ENCODE measurements at regions not wholly inside any gene's neighbourhood (a gene's known extent, or its start where the extent isn't known, plus 50 kb on each side); places are given as distances from the start of the nearest gene placed in this dataset.

GRCh38 chr5:166994226-166994625, 1297.2 kb upstream of the WWC1 start:
- TF ChIP-seq, protein P1, sequence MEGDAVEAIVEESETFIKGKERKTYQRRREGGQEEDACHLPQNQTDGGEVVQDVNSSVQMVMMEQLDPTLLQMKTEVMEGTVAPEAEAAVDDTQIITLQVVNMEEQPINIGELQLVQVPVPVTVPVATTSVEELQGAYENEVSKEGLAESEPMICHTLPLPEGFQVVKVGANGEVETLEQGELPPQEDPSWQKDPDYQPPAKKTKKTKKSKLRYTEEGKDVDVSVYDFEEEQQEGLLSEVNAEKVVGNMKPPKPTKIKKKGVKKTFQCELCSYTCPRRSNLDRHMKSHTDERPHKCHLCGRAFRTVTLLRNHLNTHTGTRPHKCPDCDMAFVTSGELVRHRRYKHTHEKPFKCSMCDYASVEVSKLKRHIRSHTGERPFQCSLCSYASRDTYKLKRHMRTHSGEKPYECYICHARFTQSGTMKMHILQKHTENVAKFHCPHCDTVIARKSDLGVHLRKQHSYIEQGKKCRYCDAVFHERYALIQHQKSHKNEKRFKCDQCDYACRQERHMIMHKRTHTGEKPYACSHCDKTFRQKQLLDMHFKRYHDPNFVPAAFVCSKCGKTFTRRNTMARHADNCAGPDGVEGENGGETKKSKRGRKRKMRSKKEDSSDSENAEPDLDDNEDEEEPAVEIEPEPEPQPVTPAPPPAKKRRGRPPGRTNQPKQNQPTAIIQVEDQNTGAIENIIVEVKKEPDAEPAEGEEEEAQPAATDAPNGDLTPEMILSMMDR (IDR thresholded peaks at IDR 0.05; ENCODE audit: poor library complexity, severe bottlenecking), result no peak
- TF ChIP-seq EP300 (conservative IDR thresholded peaks at IDR 0.05; ENCODE audit: poor library complexity, severe bottlenecking) (no peak), SMC3 (conservative IDR thresholded peaks at IDR 0.05; ENCODE audit: poor library complexity) (no peak), RAD21 (conservative IDR thresholded peaks at IDR 0.05) (no peak), MXI1 (conservative IDR thresholded peaks at IDR 0.05; ENCODE audit: poor library complexity, severe bottlenecking) (no peak), POLR2AphosphoS5 (IDR thresholded peaks at IDR 0.05) (no peak), TAF1 (IDR thresholded peaks at IDR 0.05; ENCODE audit: low read depth) (no peak)
- no peaks in the 10 kb centered on the region for H3K36me3 ChIP-seq (ENCODE audit: insufficient read depth, low read length)
- no peak overlapping the region for H3K4me3 ChIP-seq (ENCODE audit: low read length)
- no peak overlapping the region for H3K9ac ChIP-seq (ENCODE audit: low read length)
- no peaks in the 10 kb centered on the region for H3K27me3 ChIP-seq (ENCODE audit: insufficient read depth, low read depth, low read length)
- H3K4me2 ChIP-seq (ENCODE audit: low read length), result no peak overlapping the region
- H3F3A ChIP-seq (ENCODE audit: insufficient read depth, low read length, poor library complexity, severe bottlenecking), result no peaks in the 10 kb centered on the region
- no peak overlapping the region for H3K27ac ChIP-seq (ENCODE audit: low read length)
- H3K79me2 ChIP-seq (replicated peaks; ENCODE audit: insufficient read depth, low read length), result no peaks in the 10 kb centered on the region
- H2AFZ ChIP-seq (ENCODE audit: low read depth, low read length), result no peak overlapping the region
- no peaks in the 10 kb centered on the region for H3K9me3 ChIP-seq (ENCODE audit: low read length)
- no peaks in the 10 kb centered on the region for H3K9me2 ChIP-seq (ENCODE audit: insufficient read depth, low read length)
- H4K20me1 ChIP-seq (ENCODE audit: insufficient read depth), result no peaks in the 10 kb centered on the region

DNA sequence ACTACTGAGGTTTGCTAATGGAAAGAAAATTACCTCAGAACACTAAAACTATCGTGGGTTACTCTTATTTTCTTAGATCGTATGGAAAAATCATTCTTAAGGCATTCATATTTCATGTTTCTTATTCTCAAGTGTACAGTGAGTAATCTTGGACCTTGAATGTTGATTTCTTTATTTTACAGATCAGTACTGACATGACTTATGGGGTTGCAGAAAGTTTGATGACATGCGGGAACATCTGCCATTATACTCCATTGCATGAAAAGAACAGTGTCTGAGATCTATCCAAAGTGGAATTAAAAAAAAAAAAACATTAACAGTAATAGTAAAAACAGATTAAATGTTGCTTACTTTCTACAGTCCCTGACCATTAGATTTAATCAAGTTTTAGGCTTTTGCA, 1290.2 kb upstream of the WWC1 start:
- no peak overlapping the region for H2AFZ ChIP-seq (ENCODE audit: low read depth, low read length)
- no peaks in the 10 kb centered on the region for H3K9me2 ChIP-seq (ENCODE audit: insufficient read depth, low read length)
- H3K36me3 ChIP-seq (ENCODE audit: insufficient read depth, low read length), result no peaks in the 10 kb centered on the region
- no peak for TF ChIP-seq RAD21 (conservative IDR thresholded peaks at IDR 0.05)
- no peak for TF ChIP-seq EZH2 (IDR thresholded peaks at IDR 0.05; ENCODE audit: borderline replicate concordance, insufficient read depth, low read length, poor library complexity, severe bottlenecking)
- no peak for TF ChIP-seq TAF1 (IDR thresholded peaks at IDR 0.05; ENCODE audit: low read depth)
- TF ChIP-seq EP300 (conservative IDR thresholded peaks at IDR 0.05; ENCODE audit: poor library complexity, severe bottlenecking), result no peak
- TF ChIP-seq SMC3 (conservative IDR thresholded peaks at IDR 0.05; ENCODE audit: poor library complexity), result no peak
- TF ChIP-seq REST (IDR thresholded peaks at IDR 0.05; ENCODE audit: borderline replicate concordance), result no peak
- TF ChIP-seq, protein P1 (IDR thresholded peaks at IDR 0.05; ENCODE audit: poor library complexity, severe bottlenecking), result no peak
- TF ChIP-seq MXI1 (conservative IDR thresholded peaks at IDR 0.05; ENCODE audit: poor library complexity, severe bottlenecking), result no peak
- no peak for TF ChIP-seq POLR2AphosphoS5 (IDR thresholded peaks at IDR 0.05)
- H3K79me2 ChIP-seq (replicated peaks; ENCODE audit: insufficient read depth, low read length), result no peaks in the 10 kb centered on the region
- no peak overlapping the region for H3K4me2 ChIP-seq (ENCODE audit: low read length)
- no peak overlapping the region for H3K27ac ChIP-seq (ENCODE audit: low read length)
- H3K9ac ChIP-seq (ENCODE audit: low read length), result no peak overlapping the region
- H3K4me3 ChIP-seq (ENCODE audit: low read length), result no peak overlapping the region
- no peaks in the 10 kb centered on the region for H4K20me1 ChIP-seq (ENCODE audit: insufficient read depth)
- H3K9me3 ChIP-seq (ENCODE audit: low read length), result no peaks in the 10 kb centered on the region
- no peaks in the 10 kb centered on the region for H3K27me3 ChIP-seq (ENCODE audit: insufficient read depth, low read depth, low read length)
- H3F3A ChIP-seq (ENCODE audit: insufficient read depth, low read length, poor library complexity, severe bottlenecking), result no peaks in the 10 kb centered on the region
